KMS-11 (cell line): ENCODE measurements at regions not wholly inside any gene's neighbourhood (a gene's known extent, or its start where the extent isn't known, plus 50 kb on each side); places are given as distances from the start of the nearest gene placed in this dataset.

ENCODE experiments used
- H2AFZ ChIP-seq: fragments of 200-600 bp; sonication (generic); 2 replicates; pipeline ENCODE4 v1.6.1; 2016; ENCODE audit warnings: antibody characterized with exemption, mixed run types, low read depth
- H3K27ac ChIP-seq: fragments of 200-600 bp; sonication (generic); 2 replicates; pipeline ENCODE4 v1.6.1; 2016; ENCODE audit warnings: mild to moderate bottlenecking, mixed run types
- H3K27me3 ChIP-seq: fragments of 200-600 bp; sonication (generic); 2 replicates; pipeline ENCODE4 v1.6.1; 2017; ENCODE audit warnings: mild to moderate bottlenecking, low read depth, mixed run types, moderate library complexity; ENCODE audit not compliant: insufficient read depth
- H3K36me3 ChIP-seq: fragments of 200-600 bp; sonication (generic); 2 replicates; pipeline ENCODE4 v1.6.1; 2017; ENCODE audit warnings: mild to moderate bottlenecking, mixed run types; ENCODE audit not compliant: insufficient read depth
- H3K4me1 ChIP-seq: fragments of 200-600 bp; sonication (generic); 2 replicates; pipeline ENCODE4 v1.6.1; 2016; ENCODE audit warnings: mild to moderate bottlenecking, low read depth, mixed run types; ENCODE audit not compliant: poor library complexity, severe bottlenecking
- H3K4me2 ChIP-seq: fragments of 200-600 bp; sonication (generic); 2 replicates; pipeline ENCODE4 v1.7.0; 2016; ENCODE audit warnings: mild to moderate bottlenecking, mixed run types
- H3K4me3 ChIP-seq: fragments of 200-600 bp; sonication (generic); IDR thresholded peaks from 2 replicates; pipeline ENCODE4 v1.6.1; 2017; ENCODE audit warnings: low read depth, low read length, mixed read lengths; ENCODE audit not compliant: insufficient read depth
- H3K79me2 ChIP-seq: fragments of 200-600 bp; sonication (generic); 2 replicates; pipeline ENCODE4 v1.6.1; 2016; ENCODE audit warnings: low read depth, mixed run types; ENCODE audit not compliant: insufficient read depth
- H3K9ac ChIP-seq: fragments of 200-600 bp; sonication (generic); 2 replicates; pipeline ENCODE4 v1.6.1; 2016; ENCODE audit warnings: mild to moderate bottlenecking, mixed run types
- H4K20me1 ChIP-seq: fragments of 200-600 bp; sonication (generic); 2 replicates; pipeline ENCODE4 v1.6.1; 2016; ENCODE audit warnings: mild to moderate bottlenecking, mixed run types; ENCODE audit not compliant: insufficient read depth
- CTCF ChIP-seq: fragments of 200-600 bp; sonication (generic); conservative IDR thresholded peaks from 2 replicates; pipeline ENCODE4 v1.6.1; 2017; ENCODE audit warnings: low read depth, mild to moderate bottlenecking, antibody characterized with exemption, low read length, moderate library complexity, mixed read lengths

DNA sequence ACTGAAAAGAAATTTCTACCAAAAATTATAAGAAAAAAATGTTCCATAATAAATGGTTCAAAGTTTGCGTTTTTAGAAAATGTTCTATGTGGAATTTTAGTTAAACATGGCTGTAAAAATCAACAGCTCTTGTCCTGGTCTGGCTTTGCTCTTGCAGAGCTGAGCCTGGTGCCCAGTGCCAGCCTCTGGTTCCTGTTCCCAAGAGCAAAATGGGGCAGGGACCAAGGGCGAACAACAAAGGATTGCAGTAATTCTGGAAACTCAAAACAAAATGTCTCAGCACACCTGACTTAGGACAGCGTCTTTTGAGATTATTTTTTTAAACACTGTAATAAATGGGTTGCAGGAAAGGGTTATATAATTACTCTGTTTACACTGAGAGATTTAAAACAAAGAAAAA lies 174.7 kb downstream of the ANAPC1 start:
- no peaks in the 10 kb centered on the region for H3K27me3 ChIP-seq
- peaks cover 68% of the 10 kb centered on the region for H3K4me1 ChIP-seq
- H3K4me2 ChIP-seq: no peak overlapping the region
- TF ChIP-seq CTCF: no peak
- no peaks in the 10 kb centered on the region for H4K20me1 ChIP-seq
- H3K4me3 ChIP-seq: no peak overlapping the region
- no peak overlapping the region for H3K9ac ChIP-seq
- no peaks in the 10 kb centered on the region for H3K79me2 ChIP-seq
- H3K36me3 ChIP-seq: no peaks in the 10 kb centered on the region
- H2AFZ ChIP-seq: no peak overlapping the region
- no peak overlapping the region for H3K27ac ChIP-seq

DNA sequence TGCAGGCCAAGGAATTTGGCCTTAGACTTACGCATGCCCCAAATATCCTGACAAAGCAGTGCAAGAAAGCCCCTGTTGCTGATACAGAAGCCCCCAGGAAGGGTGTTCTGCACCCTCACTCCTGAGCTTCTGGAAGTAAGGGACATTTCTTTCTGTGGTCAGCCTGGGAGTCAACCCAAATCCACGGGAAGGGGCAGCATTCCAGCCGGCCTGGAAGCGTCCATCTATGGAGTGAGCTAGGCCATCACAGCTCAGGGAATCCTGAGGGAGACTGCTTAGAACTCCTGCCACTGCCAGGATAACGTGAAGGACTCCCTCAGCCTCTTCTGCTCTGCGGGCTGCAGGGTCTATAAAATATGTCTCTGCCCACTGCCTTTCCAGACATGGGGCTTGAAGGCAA lies 173.9 kb downstream of the ANAPC1 start:
- H3K27me3 ChIP-seq: no peaks in the 10 kb centered on the region
- no peaks in the 10 kb centered on the region for H3K79me2 ChIP-seq
- H3K4me3 ChIP-seq: no peak overlapping the region
- H4K20me1 ChIP-seq: no peaks in the 10 kb centered on the region
- no peaks in the 10 kb centered on the region for H3K36me3 ChIP-seq
- H3K27ac ChIP-seq: no peak overlapping the region
- H3K4me2 ChIP-seq: no peak overlapping the region
- peaks cover 61% of the 10 kb centered on the region for H3K4me1 ChIP-seq
- no peak overlapping the region for H2AFZ ChIP-seq
- H3K9ac ChIP-seq: no peak overlapping the region
- TF ChIP-seq CTCF: no peak

GRCh38 chr2:111710613-111711012 lies 173.4 kb downstream of the ANAPC1 start:
- no peaks in the 10 kb centered on the region for H3K36me3 ChIP-seq
- no peak overlapping the region for H3K4me2 ChIP-seq
- H3K4me1 ChIP-seq: peaks cover 55% of the 10 kb centered on the region
- no peak overlapping the region for H3K27ac ChIP-seq
- no peaks in the 10 kb centered on the region for H3K27me3 ChIP-seq
- no peak overlapping the region for H3K4me3 ChIP-seq
- H3K9ac ChIP-seq: no peak overlapping the region
- TF ChIP-seq CTCF: no peak
- no peaks in the 10 kb centered on the region for H4K20me1 ChIP-seq
- no peak overlapping the region for H2AFZ ChIP-seq
- H3K79me2 ChIP-seq: no peaks in the 10 kb centered on the region

GRCh38 chr2:111711270-111711669 lies 172.7 kb downstream of the ANAPC1 start:
- H3K4me1 ChIP-seq: peaks cover 52% of the 10 kb centered on the region
- H3K36me3 ChIP-seq: no peaks in the 10 kb centered on the region
- no peak overlapping the region for H2AFZ ChIP-seq
- H3K27me3 ChIP-seq: no peaks in the 10 kb centered on the region
- H3K4me3 ChIP-seq: no peak overlapping the region
- no peaks in the 10 kb centered on the region for H3K79me2 ChIP-seq
- TF ChIP-seq CTCF: no peak
- H3K9ac ChIP-seq: no peak overlapping the region
- no peaks in the 10 kb centered on the region for H4K20me1 ChIP-seq
- H3K4me2 ChIP-seq: no peak overlapping the region
- no peak overlapping the region for H3K27ac ChIP-seq

DNA sequence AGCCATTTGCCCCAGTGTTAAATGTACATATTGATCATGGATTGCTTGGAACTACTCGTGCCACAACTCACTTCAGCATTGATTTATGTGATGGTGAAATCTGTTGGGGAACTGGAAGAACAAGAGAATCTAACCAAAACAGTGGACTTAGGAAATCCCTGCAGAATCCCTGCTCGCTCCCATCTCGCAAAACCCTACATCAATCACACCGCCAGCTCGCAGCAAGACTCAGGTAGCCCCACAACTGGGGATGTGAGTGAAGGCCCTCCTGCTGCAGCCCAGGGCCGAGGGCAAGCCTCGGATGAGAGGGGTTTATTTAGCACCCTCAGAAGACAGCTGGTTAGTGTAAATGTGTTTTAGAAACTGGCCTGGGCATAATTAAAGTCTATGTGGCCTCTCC lies 171.6 kb downstream of the ANAPC1 start:
- H3K4me1 ChIP-seq: peaks cover 41% of the 10 kb centered on the region
- no peaks in the 10 kb centered on the region for H3K79me2 ChIP-seq
- H3K27me3 ChIP-seq: no peaks in the 10 kb centered on the region
- no peaks in the 10 kb centered on the region for H4K20me1 ChIP-seq
- TF ChIP-seq CTCF: no peak
- H3K4me3 ChIP-seq: no peak overlapping the region
- H3K36me3 ChIP-seq: no peaks in the 10 kb centered on the region
- H2AFZ ChIP-seq: no peak overlapping the region
- no peak overlapping the region for H3K27ac ChIP-seq
- H3K9ac ChIP-seq: no peak overlapping the region
- H3K4me2 ChIP-seq: no peak overlapping the region
